Neural cell (in vitro differentiated cells): ENCODE measurements at regions not wholly inside any gene's neighbourhood (a gene's known extent, or its start where the extent isn't known, plus 50 kb on each side); places are given as distances from the start of the nearest gene placed in this dataset.

Source experiments
- H2AFZ ChIP-seq: fragments of 200-600, 300-800 bp; sonication (generic), shearing (Covaris generic); 2 replicates; pipeline ENCODE4 v1.6.0; 2014; ENCODE audit warnings: low read depth, mild to moderate bottlenecking, antibody characterized with exemption, low read length, moderate library complexity
- H3F3A ChIP-seq: fragments of 200-600 bp; shearing (Covaris generic); 2 replicates; pipeline ENCODE4 v1.6.1; 2016; ENCODE audit warnings: mild to moderate bottlenecking, moderate library complexity, mixed read lengths, antibody characterized with exemption, low read length; ENCODE audit not compliant: insufficient read depth, poor library complexity, severe bottlenecking
- H3K27ac ChIP-seq: fragments of 200-600, 300-800 bp; sonication (generic), shearing (Covaris generic); 2 replicates; pipeline ENCODE4 v1.5.1; 2014; ENCODE audit warnings: mild to moderate bottlenecking, low read length, moderate library complexity
- H3K27me3 ChIP-seq: fragments of 300-800, 200-600 bp; sonication (generic), shearing (Covaris generic); 2 replicates; pipeline ENCODE4 v1.6.0; 2014; ENCODE audit warnings: mild to moderate bottlenecking, low read depth, low read length, moderate library complexity; ENCODE audit not compliant: insufficient read depth
- H3K36me3 ChIP-seq: fragments of 300-800, 200-600 bp; sonication (generic), shearing (Covaris generic); 2 replicates; pipeline ENCODE4 v1.5.1; 2014; ENCODE audit warnings: mild to moderate bottlenecking, antibody characterized with exemption, low read length, moderate library complexity; ENCODE audit not compliant: insufficient read depth
- H3K4me2 ChIP-seq: fragments of 300-800, 200-600 bp; sonication (generic), shearing (Covaris generic); 2 replicates; pipeline ENCODE4 v1.6.0; 2014; ENCODE audit warnings: mild to moderate bottlenecking, low read length
- H3K4me3 ChIP-seq: fragments of 300-800, 200-600 bp; sonication (generic), shearing (Covaris generic); 2 replicates; pipeline ENCODE4 v1.5.1; 2014; ENCODE audit warnings: mild to moderate bottlenecking, low read length, moderate library complexity
- H3K79me2 ChIP-seq: fragments of 200-600 bp; shearing (Covaris generic); replicated peaks from 2 replicates; pipeline ENCODE4 v1.6.0; 2014; ENCODE audit warnings: mild to moderate bottlenecking, low read length, moderate library complexity; ENCODE audit not compliant: insufficient read depth
- H3K9ac ChIP-seq: fragments of 300-800, 200-600 bp; sonication (generic), shearing (Covaris generic); 2 replicates; pipeline ENCODE4 v1.6.1; 2016; ENCODE audit warnings: mild to moderate bottlenecking, low read length, mixed read lengths
- H3K9me2 ChIP-seq: fragments of 200-600 bp; shearing (Covaris generic); 2 replicates; pipeline ENCODE4 v1.6.1; 2016; ENCODE audit warnings: mild to moderate bottlenecking, low read length, mixed read lengths; ENCODE audit not compliant: insufficient read depth
- H3K9me3 ChIP-seq: fragments of 200-600, 300-800 bp; sonication (generic), shearing (Covaris generic); 2 replicates; pipeline ENCODE4 v1.6.1; 2016; ENCODE audit warnings: mild to moderate bottlenecking, mixed run types, low read length, moderate library complexity, mixed read lengths
- H4K20me1 ChIP-seq: fragments of 200-600 bp; shearing (Covaris generic); 2 replicates; pipeline ENCODE4 v1.6.1; 2016; ENCODE audit warnings: mild to moderate bottlenecking, mixed run types; ENCODE audit not compliant: insufficient read depth
- EP300 ChIP-seq: fragments of 450-650 bp; conservative IDR thresholded peaks from 2 replicates; pipeline ENCODE4 v1.6.1; 2014; ENCODE audit warnings: antibody characterized with exemption, mild to moderate bottlenecking, moderate library complexity; ENCODE audit not compliant: poor library complexity, severe bottlenecking
- EZH2 ChIP-seq: fragments of 200-600, 300-800 bp; shearing (Covaris generic), sonication (generic); IDR thresholded peaks from 2 replicates; pipeline ENCODE4 v1.6.1; 2014; ENCODE audit warnings: antibody characterized with exemption, low read length, borderline replicate concordance, mild to moderate bottlenecking; ENCODE audit not compliant: insufficient read depth, poor library complexity, severe bottlenecking
- MXI1 ChIP-seq: fragments of 450-650 bp; conservative IDR thresholded peaks from 2 replicates; pipeline ENCODE4 v1.6.1; 2014; ENCODE audit warnings: antibody characterized with exemption, mild to moderate bottlenecking; ENCODE audit not compliant: poor library complexity, severe bottlenecking
- POLR2AphosphoS5 ChIP-seq: IDR thresholded peaks from 2 replicates; pipeline ENCODE4 v1.6.1; 2012
- RAD21 ChIP-seq: fragments of 450-650 bp; conservative IDR thresholded peaks from 2 replicates; pipeline ENCODE4 v1.6.1; 2014; ENCODE audit warnings: antibody characterized with exemption, mild to moderate bottlenecking, moderate library complexity
- SMC3 ChIP-seq: fragments of 450-650 bp; conservative IDR thresholded peaks from 2 replicates; pipeline ENCODE4 v1.6.1; 2014; ENCODE audit warnings: antibody characterized with exemption, mild to moderate bottlenecking, moderate library complexity; ENCODE audit not compliant: poor library complexity
- TAF1 ChIP-seq: IDR thresholded peaks from 2 replicates; pipeline ENCODE4 v1.6.1; 2012; ENCODE audit warnings: low read depth
- TF ChIP-seq, protein P1 (sequence below): IDR thresholded peaks from 2 replicates; pipeline ENCODE4 v1.6.1; 2012; ENCODE audit warnings: borderline replicate concordance
- TF ChIP-seq, protein P2 (sequence below): fragments of 450-650 bp; IDR thresholded peaks from 2 replicates; pipeline ENCODE4 v1.5.1; 2014; ENCODE audit warnings: antibody characterized with exemption, mild to moderate bottlenecking, moderate library complexity; ENCODE audit not compliant: poor library complexity, severe bottlenecking

DNA sequence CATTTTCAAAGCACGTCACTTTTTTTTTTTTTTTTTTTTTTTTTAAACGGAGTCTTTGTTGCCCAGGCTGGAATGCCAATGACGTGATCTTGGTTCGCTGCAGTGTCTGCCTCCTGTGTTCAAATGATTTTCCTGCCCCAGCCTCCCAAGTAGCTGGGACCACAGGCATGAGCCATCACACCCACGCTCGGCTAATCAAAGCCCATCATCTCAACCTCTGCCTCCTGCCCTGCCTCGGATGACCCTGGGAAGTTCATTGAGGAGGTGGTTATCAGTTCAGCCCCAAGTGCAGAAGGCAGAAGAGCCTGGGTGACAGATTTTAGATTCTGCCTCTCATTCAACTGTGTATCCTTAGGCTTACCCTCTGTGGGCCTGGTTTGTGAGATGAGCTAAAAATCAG, 484.9 kb upstream of the EEF2KMT start:
- Histone ChIP-seq H3F3A (no peaks in the 10 kb centered on the region), H2AFZ (no peak overlapping the region), H3K27ac (peak overlapping the region; percentile 78), H3K9ac (no peak overlapping the region), H3K79me2 (no peaks in the 10 kb centered on the region), H3K4me3 (no peak overlapping the region), H3K4me2 (no peak overlapping the region), H3K9me2 (no peaks in the 10 kb centered on the region), H4K20me1 (no peaks in the 10 kb centered on the region), H3K9me3 (no peaks in the 10 kb centered on the region), H3K36me3 (no peaks in the 10 kb centered on the region), H3K27me3 (no peaks in the 10 kb centered on the region)
- TF ChIP-seq MXI1 = no peak
- TF ChIP-seq RAD21 = no peak
- TF ChIP-seq TAF1 = no peak
- TF ChIP-seq, protein P1, sequence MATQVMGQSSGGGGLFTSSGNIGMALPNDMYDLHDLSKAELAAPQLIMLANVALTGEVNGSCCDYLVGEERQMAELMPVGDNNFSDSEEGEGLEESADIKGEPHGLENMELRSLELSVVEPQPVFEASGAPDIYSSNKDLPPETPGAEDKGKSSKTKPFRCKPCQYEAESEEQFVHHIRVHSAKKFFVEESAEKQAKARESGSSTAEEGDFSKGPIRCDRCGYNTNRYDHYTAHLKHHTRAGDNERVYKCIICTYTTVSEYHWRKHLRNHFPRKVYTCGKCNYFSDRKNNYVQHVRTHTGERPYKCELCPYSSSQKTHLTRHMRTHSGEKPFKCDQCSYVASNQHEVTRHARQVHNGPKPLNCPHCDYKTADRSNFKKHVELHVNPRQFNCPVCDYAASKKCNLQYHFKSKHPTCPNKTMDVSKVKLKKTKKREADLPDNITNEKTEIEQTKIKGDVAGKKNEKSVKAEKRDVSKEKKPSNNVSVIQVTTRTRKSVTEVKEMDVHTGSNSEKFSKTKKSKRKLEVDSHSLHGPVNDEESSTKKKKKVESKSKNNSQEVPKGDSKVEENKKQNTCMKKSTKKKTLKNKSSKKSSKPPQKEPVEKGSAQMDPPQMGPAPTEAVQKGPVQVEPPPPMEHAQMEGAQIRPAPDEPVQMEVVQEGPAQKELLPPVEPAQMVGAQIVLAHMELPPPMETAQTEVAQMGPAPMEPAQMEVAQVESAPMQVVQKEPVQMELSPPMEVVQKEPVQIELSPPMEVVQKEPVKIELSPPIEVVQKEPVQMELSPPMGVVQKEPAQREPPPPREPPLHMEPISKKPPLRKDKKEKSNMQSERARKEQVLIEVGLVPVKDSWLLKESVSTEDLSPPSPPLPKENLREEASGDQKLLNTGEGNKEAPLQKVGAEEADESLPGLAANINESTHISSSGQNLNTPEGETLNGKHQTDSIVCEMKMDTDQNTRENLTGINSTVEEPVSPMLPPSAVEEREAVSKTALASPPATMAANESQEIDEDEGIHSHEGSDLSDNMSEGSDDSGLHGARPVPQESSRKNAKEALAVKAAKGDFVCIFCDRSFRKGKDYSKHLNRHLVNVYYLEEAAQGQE = no peak
- no peak for TF ChIP-seq SMC3
- no peak for TF ChIP-seq EZH2
- TF ChIP-seq, protein P2, sequence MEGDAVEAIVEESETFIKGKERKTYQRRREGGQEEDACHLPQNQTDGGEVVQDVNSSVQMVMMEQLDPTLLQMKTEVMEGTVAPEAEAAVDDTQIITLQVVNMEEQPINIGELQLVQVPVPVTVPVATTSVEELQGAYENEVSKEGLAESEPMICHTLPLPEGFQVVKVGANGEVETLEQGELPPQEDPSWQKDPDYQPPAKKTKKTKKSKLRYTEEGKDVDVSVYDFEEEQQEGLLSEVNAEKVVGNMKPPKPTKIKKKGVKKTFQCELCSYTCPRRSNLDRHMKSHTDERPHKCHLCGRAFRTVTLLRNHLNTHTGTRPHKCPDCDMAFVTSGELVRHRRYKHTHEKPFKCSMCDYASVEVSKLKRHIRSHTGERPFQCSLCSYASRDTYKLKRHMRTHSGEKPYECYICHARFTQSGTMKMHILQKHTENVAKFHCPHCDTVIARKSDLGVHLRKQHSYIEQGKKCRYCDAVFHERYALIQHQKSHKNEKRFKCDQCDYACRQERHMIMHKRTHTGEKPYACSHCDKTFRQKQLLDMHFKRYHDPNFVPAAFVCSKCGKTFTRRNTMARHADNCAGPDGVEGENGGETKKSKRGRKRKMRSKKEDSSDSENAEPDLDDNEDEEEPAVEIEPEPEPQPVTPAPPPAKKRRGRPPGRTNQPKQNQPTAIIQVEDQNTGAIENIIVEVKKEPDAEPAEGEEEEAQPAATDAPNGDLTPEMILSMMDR = no peak
- TF ChIP-seq POLR2AphosphoS5 = no peak
- no peak for TF ChIP-seq EP300

DNA sequence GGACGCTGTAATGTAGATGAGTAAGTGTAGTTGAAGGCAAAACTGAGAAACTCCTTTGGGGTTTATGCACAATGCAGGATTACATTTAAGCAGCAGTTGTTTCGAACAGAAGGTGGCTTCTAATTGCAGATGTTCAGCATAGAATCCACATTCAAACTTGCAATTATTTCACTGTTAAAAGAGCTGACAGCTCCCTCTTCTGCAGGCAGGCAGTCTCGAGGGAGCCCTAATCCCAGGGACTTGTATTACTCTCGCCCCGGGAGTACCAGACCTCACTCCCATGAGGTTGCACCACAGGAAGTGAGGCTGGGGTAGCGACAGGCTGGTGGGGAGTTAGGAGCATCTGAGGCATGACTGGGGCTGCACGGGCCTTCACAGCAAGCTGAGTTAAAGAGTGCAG, 484.3 kb upstream of the EEF2KMT start:
- Histone ChIP-seq H4K20me1 (no peaks in the 10 kb centered on the region), H3K4me3 (peak overlapping the region; percentile 8), H2AFZ (no peak overlapping the region), H3K79me2 (no peaks in the 10 kb centered on the region), H3K4me2 (peak overlapping the region; percentile 17), H3K9ac (peak overlapping the region; percentile 26), H3K27me3 (no peaks in the 10 kb centered on the region), H3K9me3 (no peaks in the 10 kb centered on the region), H3F3A (no peaks in the 10 kb centered on the region), H3K36me3 (no peaks in the 10 kb centered on the region), H3K27ac (peak overlapping the region; percentile 78), H3K9me2 (no peaks in the 10 kb centered on the region)
- TF ChIP-seq SMC3 (no peak), POLR2AphosphoS5 (peak; percentile 13)

DNA sequence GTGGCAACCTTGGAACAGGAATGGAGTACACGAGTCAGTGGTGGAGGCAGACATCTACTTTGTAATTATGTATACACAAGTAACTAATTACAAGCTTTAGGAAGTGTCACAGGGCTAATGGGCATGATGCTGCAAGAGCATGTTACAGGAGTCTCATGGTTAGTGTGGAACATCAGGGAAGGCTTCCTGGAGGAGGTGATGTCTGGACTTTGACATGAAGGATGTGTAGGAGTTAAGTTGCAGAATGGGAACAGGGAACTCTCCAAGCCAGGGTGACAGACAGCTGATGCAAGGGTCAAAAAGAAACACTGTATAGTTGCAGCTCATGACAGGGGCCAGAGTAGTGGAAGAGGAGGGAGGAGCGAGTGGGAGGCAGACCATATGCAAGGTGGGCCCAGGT, 483.8 kb upstream of the EEF2KMT start:
- peak overlapping the region; percentile 8 for H3K4me3 ChIP-seq
- H3K36me3 ChIP-seq = no peaks in the 10 kb centered on the region
- no peak overlapping the region for H2AFZ ChIP-seq
- H3K9ac ChIP-seq = peak overlapping the region; percentile 26
- no peaks in the 10 kb centered on the region for H4K20me1 ChIP-seq
- H3K4me2 ChIP-seq = peak overlapping the region; percentile 17
- H3K27ac ChIP-seq = peak overlapping the region; percentile 78
- H3K9me3 ChIP-seq = no peaks in the 10 kb centered on the region
- no peaks in the 10 kb centered on the region for H3K9me2 ChIP-seq
- no peaks in the 10 kb centered on the region for H3K27me3 ChIP-seq
- TF ChIP-seq MXI1 (no peak), EP300 (no peak), TAF1 (no peak), EZH2 (no peak), SMC3 (no peak), POLR2AphosphoS5 (no peak), RAD21 (no peak)
- TF ChIP-seq, protein P2 = no peak
- TF ChIP-seq, protein P1 = no peak
- H3K79me2 ChIP-seq = no peaks in the 10 kb centered on the region
- no peaks in the 10 kb centered on the region for H3F3A ChIP-seq
